ENCODE measurements at regions not wholly inside any gene's neighbourhood (a gene's known extent, or its start where the extent isn't known, plus 50 kb on each side); places are given as distances from the start of the nearest gene placed in this dataset.
A peak's percentile ranks its signal among the peaks of the same experiment; 100 is the strongest.

DNA sequence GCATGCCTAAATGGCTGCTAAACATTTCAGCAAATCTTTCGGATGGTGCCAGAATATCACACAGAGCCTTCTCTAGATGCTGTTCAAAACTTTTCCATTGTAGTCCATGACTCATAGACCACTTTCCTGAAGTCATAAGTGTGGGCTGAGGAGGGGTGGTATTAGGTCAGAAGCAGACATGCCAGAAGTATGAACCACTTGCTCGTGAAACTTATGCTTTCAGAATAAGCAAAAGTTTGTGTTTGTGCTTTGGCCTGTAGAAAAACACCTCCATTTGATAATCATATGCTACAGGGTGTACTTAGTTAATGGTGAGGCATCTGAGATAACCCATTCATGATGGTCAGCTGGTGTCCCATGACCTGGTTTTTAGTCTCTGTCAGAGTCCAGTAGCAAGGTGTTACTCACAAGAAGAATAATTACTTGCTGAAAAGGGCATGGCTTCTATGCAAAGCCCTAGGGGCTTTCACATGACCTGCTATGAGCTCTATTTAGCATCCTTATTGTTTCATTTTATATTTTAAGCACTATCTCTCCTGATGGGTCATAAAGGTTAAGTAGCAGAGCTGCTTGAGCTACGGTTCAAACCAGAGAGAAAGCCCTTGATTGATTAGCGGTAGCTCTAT is 183.1 kb upstream of the IVNS1ABP start:
- ChIA-PET CTCF (no interaction called here), POLR2A (no interaction called here)
- Histone ChIP-seq H3K79me2 (ENCODE audit: insufficient read depth) (no peaks in the 10 kb centered on the region), H3K36me3 (replicated peaks in 1 of 2; ENCODE audit: control insufficient read depth in 1 of 2, insufficient read depth in 2 of 2, low read length in 1 of 2) (no peaks in the 10 kb centered on the region), H3K9me3 (no peaks in the 10 kb centered on the region), H3K4me2 (peak overlapping the region; percentile 13; the same call in 1 of the 2 replicates), H3K27me3 (ENCODE audit: insufficient read depth) (no peaks in the 10 kb centered on the region), H3K4me1 (ENCODE audit: control insufficient read depth in 1 of 2, insufficient read depth in 2 of 2, low read depth in 1 of 2, low read length in 1 of 2) (no peaks in the 10 kb centered on the region), H4K20me1 (ENCODE audit: insufficient read depth) (no peaks in the 10 kb centered on the region), H3K27ac (ENCODE audit: low read depth in 2 of 2, low read length in 1 of 2) (peak overlapping the region in 1 of 2 experiments; percentile 63; a peak in 2 of 4 replicates), H3F3A (replicated peaks; ENCODE audit: insufficient read depth) (no peaks in the 10 kb centered on the region), H3K9ac (no peak overlapping the region), H3K4me3 (ENCODE audit: low read depth in 2 of 2, low read length in 1 of 2) (no peak overlapping the region), H3K9me2 (no peaks in the 10 kb centered on the region), H2AFZ (ENCODE audit: low read depth) (peak overlapping the region; percentile 54)
- WGBS (ENCODE audit: low lambda C conversion rate): 34% methylated on average over 4 of the region's 4 CpGs
- no peak for TF ChIP-seq EP300 (IDR thresholded peaks at IDR 0.05; ENCODE audit: borderline replicate concordance in 1 of 2, low read depth in 1 of 2, low read length in 1 of 2)
- TF ChIP-seq MEF2A (IDR thresholded peaks at IDR 0.05; ENCODE audit: borderline replicate concordance, low read depth): no peak
- no peak for TF ChIP-seq EZH2phosphoT487 (IDR thresholded peaks at IDR 0.05; ENCODE audit: borderline replicate concordance, low read depth)
- TF ChIP-seq GATA2 (CRISPR knock-in tag; IDR thresholded peaks at IDR 0.05): no peak
- TF ChIP-seq FOSL2 (IDR thresholded peaks at IDR 0.05; ENCODE audit: borderline replicate concordance, low read depth): peak; percentile 51; the same call in 1 of the 2 replicates
- TF ChIP-seq RCOR1 (IDR thresholded peaks at IDR 0.05; ENCODE audit: low read length): no peak
- no peak for TF ChIP-seq SMC3 (IDR thresholded peaks at IDR 0.05; ENCODE audit: low read depth, low read length)
- no peak for TF ChIP-seq ELF1 (IDR thresholded peaks at IDR 0.05)
- TF ChIP-seq NFIC (IDR thresholded peaks at IDR 0.05; ENCODE audit: borderline replicate concordance): no peak
- TF ChIP-seq, protein P1, sequence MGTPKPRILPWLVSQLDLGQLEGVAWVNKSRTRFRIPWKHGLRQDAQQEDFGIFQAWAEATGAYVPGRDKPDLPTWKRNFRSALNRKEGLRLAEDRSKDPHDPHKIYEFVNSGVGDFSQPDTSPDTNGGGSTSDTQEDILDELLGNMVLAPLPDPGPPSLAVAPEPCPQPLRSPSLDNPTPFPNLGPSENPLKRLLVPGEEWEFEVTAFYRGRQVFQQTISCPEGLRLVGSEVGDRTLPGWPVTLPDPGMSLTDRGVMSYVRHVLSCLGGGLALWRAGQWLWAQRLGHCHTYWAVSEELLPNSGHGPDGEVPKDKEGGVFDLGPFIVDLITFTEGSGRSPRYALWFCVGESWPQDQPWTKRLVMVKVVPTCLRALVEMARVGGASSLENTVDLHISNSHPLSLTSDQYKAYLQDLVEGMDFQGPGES (IDR thresholded peaks at IDR 0.05; ENCODE audit: low read depth, low read length): no peak
- TF ChIP-seq, protein P2, sequence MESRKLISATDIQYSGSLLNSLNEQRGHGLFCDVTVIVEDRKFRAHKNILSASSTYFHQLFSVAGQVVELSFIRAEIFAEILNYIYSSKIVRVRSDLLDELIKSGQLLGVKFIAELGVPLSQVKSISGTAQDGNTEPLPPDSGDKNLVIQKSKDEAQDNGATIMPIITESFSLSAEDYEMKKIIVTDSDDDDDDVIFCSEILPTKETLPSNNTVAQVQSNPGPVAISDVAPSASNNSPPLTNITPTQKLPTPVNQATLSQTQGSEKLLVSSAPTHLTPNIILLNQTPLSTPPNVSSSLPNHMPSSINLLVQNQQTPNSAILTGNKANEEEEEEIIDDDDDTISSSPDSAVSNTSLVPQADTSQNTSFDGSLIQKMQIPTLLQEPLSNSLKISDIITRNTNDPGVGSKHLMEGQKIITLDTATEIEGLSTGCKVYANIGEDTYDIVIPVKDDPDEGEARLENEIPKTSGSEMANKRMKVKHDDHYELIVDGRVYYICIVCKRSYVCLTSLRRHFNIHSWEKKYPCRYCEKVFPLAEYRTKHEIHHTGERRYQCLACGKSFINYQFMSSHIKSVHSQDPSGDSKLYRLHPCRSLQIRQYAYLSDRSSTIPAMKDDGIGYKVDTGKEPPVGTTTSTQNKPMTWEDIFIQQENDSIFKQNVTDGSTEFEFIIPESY (IDR thresholded peaks at IDR 0.05; ENCODE audit: borderline replicate concordance, low read depth): no peak
- peak; percentile 37; the same call in 1 of the 2 replicates for TF ChIP-seq JUND (IDR thresholded peaks at IDR 0.05)
- TF ChIP-seq YY1 (IDR thresholded peaks at IDR 0.05; ENCODE audit: low read depth): no peak
- DNase-seq: no peak

DNA sequence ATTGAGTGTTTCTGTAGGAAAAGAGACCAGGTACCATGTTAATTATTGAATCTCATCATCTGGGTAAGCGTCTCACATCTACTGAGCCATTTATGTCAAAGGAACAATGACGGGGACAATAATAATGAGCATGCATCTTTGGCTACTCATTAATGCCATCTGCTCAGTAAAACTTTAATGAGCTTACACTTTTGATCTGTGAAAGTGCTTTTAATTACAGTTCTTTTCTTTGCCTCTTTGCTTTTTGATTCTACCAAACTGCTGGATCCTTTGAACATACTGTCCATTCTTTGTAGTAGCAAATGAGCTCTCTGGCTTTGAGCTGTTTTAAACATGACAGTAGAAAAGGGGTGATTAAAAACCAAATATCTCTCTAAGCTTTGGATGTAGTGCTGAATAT is 181.2 kb upstream of the IVNS1ABP start:
- POLR2A ChIA-PET: no interaction called here
- CTCF ChIA-PET: no interaction called here
- DNase-seq: no peak
- TF ChIP-seq, protein P3, sequence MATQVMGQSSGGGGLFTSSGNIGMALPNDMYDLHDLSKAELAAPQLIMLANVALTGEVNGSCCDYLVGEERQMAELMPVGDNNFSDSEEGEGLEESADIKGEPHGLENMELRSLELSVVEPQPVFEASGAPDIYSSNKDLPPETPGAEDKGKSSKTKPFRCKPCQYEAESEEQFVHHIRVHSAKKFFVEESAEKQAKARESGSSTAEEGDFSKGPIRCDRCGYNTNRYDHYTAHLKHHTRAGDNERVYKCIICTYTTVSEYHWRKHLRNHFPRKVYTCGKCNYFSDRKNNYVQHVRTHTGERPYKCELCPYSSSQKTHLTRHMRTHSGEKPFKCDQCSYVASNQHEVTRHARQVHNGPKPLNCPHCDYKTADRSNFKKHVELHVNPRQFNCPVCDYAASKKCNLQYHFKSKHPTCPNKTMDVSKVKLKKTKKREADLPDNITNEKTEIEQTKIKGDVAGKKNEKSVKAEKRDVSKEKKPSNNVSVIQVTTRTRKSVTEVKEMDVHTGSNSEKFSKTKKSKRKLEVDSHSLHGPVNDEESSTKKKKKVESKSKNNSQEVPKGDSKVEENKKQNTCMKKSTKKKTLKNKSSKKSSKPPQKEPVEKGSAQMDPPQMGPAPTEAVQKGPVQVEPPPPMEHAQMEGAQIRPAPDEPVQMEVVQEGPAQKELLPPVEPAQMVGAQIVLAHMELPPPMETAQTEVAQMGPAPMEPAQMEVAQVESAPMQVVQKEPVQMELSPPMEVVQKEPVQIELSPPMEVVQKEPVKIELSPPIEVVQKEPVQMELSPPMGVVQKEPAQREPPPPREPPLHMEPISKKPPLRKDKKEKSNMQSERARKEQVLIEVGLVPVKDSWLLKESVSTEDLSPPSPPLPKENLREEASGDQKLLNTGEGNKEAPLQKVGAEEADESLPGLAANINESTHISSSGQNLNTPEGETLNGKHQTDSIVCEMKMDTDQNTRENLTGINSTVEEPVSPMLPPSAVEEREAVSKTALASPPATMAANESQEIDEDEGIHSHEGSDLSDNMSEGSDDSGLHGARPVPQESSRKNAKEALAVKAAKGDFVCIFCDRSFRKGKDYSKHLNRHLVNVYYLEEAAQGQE (IDR thresholded peaks at IDR 0.05; ENCODE audit: low read depth, low read length): no peak
- TF ChIP-seq CHD2 (IDR thresholded peaks at IDR 0.05; ENCODE audit: low read length, partially characterized antibody) (no peak), RCOR1 (IDR thresholded peaks at IDR 0.05; ENCODE audit: low read length) (no peak), TCF12 (IDR thresholded peaks at IDR 0.05) (no peak), NRF1 (IDR thresholded peaks at IDR 0.05; ENCODE audit: low read depth, low read length) (no peak), MXI1 (IDR thresholded peaks at IDR 0.05; ENCODE audit: low read depth, low read length) (no peak), RFX5 (IDR thresholded peaks at IDR 0.05; ENCODE audit: low read length) (no peak)
- TF ChIP-seq, protein P2 (IDR thresholded peaks at IDR 0.05; ENCODE audit: borderline replicate concordance, low read depth): no peak

More for the DNA sequence above, 181.2 kb upstream of the IVNS1ABP start:
- Histone ChIP-seq H3K9me2 (no peaks in the 10 kb centered on the region), H3K4me1 (ENCODE audit: control insufficient read depth in 1 of 2, insufficient read depth in 2 of 2, low read depth in 1 of 2, low read length in 1 of 2) (no peaks in the 10 kb centered on the region), H3K9ac (no peak overlapping the region), H3K79me2 (ENCODE audit: insufficient read depth) (no peaks in the 10 kb centered on the region), H3K27ac (ENCODE audit: low read depth in 2 of 2, low read length in 1 of 2) (no peak overlapping the region), H3F3A (replicated peaks; ENCODE audit: insufficient read depth) (no peaks in the 10 kb centered on the region), H3K27me3 (ENCODE audit: insufficient read depth) (no peaks in the 10 kb centered on the region), H3K4me3 (ENCODE audit: low read depth in 2 of 2, low read length in 1 of 2) (no peak overlapping the region), H3K9me3 (no peaks in the 10 kb centered on the region), H2AFZ (ENCODE audit: low read depth) (no peak overlapping the region), H3K36me3 (replicated peaks in 1 of 2; ENCODE audit: control insufficient read depth in 1 of 2, insufficient read depth in 2 of 2, low read length in 1 of 2) (no peaks in the 10 kb centered on the region), H4K20me1 (ENCODE audit: insufficient read depth) (no peaks in the 10 kb centered on the region), H3K4me2 (no peak overlapping the region)
- WGBS (ENCODE audit: low lambda C conversion rate): 50% methylated on average over 2 of the region's 2 CpGs
